Lower leg skin (tissue), 3 donors: ENCODE measurements at regions not wholly inside any gene's neighbourhood (a gene's known extent, or its start where the extent isn't known, plus 50 kb on each side); places are given as distances from the start of the nearest gene placed in this dataset.

ENCODE experiments used
- CTCF ChIP-seq, 3 donors: fragments of 450-650 bp; IDR thresholded peaks; one replicate each; pipeline ENCODE4 v1.5.1; 2016; ENCODE audit warnings: antibody characterized with exemption in 3 of 3, mild to moderate bottlenecking in 3 of 3, moderate library complexity in 2 of 3
- POLR2A ChIP-seq, 2 donors: fragments of 450-650 bp; IDR thresholded peaks; one replicate each; pipeline ENCODE4 v1.6.1; 2016 to 2017; ENCODE audit warnings: antibody characterized with exemption in 2 of 2, mild to moderate bottlenecking in 1 of 2, moderate library complexity in 1 of 2

- no peak for TF ChIP-seq CTCF (IDR thresholded peaks at IDR 0.05)
- TF ChIP-seq POLR2A (IDR thresholded peaks at IDR 0.05), result no peak
These were observed 53.9 kb upstream of the SORBS2 start for GRCh38 chr4:185865901-185866328.
